IMR-90 (cell line): ENCODE measurements at regions not wholly inside any gene's neighbourhood (a gene's known extent, or its start where the extent isn't known, plus 50 kb on each side); places are given as distances from the start of the nearest gene placed in this dataset.

ENCODE experiments used
- ATAC-seq: fragments of 200-7000 bp; cut with Tn5 transposase; 2 replicates; pipeline ENCODE4 v1.9.1; 2020; ENCODE audit warnings: low read depth, mild to moderate bottlenecking, moderate library complexity
- BruUV-seq: library from RNA; stranded (reverse); fragments of 400-500 nt; replicated peaks from 2 replicates; lab custom pipeline; 2021; lab: Mats Ljungman, UMichigan
- CTCF ChIA-PET: fragments of 300-600 bp; formaldehyde crosslinking; extraction: SDS; loops from one replicate; lab custom pipeline; 2021; ENCODE audit warnings: antibody characterized with exemption; lab: Yijun Ruan, JAX
- POLR2A ChIA-PET: fragments of 300-600 bp; sonication (Branson Sonifier 250); formaldehyde crosslinking; loops from one replicate; lab custom pipeline; 2022; ENCODE audit warnings: antibody characterized with exemption; ENCODE audit not compliant: unreplicated experiment; lab: Charles Lee
- DNase-seq: peaks from one replicate; pipeline ENCODE4 v3.0.0; 2013
- H2AFZ ChIP-seq: replicated peaks from 2 replicates; pipeline ENCODE3; 2013; ENCODE audit warnings: low read length, mild to moderate bottlenecking; ENCODE audit not compliant: poor library complexity
- H2AK5ac ChIP-seq: 2 replicates; pipeline ENCODE4 v1.6.1; 2013; ENCODE audit warnings: low read depth, low read length, inconsistent platforms
- H2AK9ac ChIP-seq: replicated peaks from 2 replicates; pipeline ENCODE3; 2013; ENCODE audit warnings: mild to moderate bottlenecking, low read depth, low read length, moderate library complexity; ENCODE audit not compliant: poor library complexity
- H2BK120ac ChIP-seq: 2 replicates; pipeline ENCODE4 v1.6.1; 2013; ENCODE audit warnings: low read depth, low read length, inconsistent platforms
- H2BK15ac ChIP-seq: 3 replicates; pipeline ENCODE4 v1.6.1; 2013; ENCODE audit warnings: low read depth, low read length, inconsistent platforms
- H2BK20ac ChIP-seq: 2 replicates; pipeline ENCODE4 v1.6.1; 2013; ENCODE audit warnings: low read depth, mild to moderate bottlenecking, inconsistent platforms, low read length, moderate library complexity
- H2BK5ac ChIP-seq: 2 replicates; pipeline ENCODE4 v1.6.1; 2013; ENCODE audit warnings: mild to moderate bottlenecking, low read depth, low read length, inconsistent platforms; ENCODE audit not compliant: poor library complexity, severe bottlenecking
- H3K14ac ChIP-seq: replicated peaks from 2 replicates; pipeline ENCODE4 v1.6.1; 2013; ENCODE audit warnings: low read depth, low read length, inconsistent platforms
- H3K18ac ChIP-seq: 2 replicates; pipeline ENCODE4 v1.6.1; 2013; ENCODE audit warnings: low read depth, low read length, control low read depth
- H3K23ac ChIP-seq: 2 replicates; pipeline ENCODE4 v1.6.1; 2013; ENCODE audit warnings: low read depth, low read length, inconsistent platforms
- H3K27ac ChIP-seq: 2 replicates; pipeline ENCODE4 v1.5.1; 2013; ENCODE audit warnings: mild to moderate bottlenecking, control low read depth, low read length; ENCODE audit not compliant: insufficient read depth
- H3K27me3 ChIP-seq: 2 replicates; pipeline ENCODE4 v1.6.1; 2013; ENCODE audit warnings: low read length; ENCODE audit not compliant: control insufficient read depth, insufficient read depth
- H3K36me3 ChIP-seq: 2 replicates; pipeline ENCODE4 v1.6.1; 2013; ENCODE audit warnings: low read length, mixed read lengths; ENCODE audit not compliant: control insufficient read depth, insufficient read depth
- H3K4ac ChIP-seq: 2 replicates; pipeline ENCODE4 v1.6.1; 2013; ENCODE audit warnings: low read depth, low read length, inconsistent platforms
- H3K4me1 ChIP-seq: 2 replicates; pipeline ENCODE4 v1.6.1; 2013; ENCODE audit warnings: low read length, mixed read lengths; ENCODE audit not compliant: control insufficient read depth, insufficient read depth
- H3K4me2 ChIP-seq: 2 replicates; pipeline ENCODE4 v1.6.1; 2013; ENCODE audit warnings: low read depth, mild to moderate bottlenecking, control low read depth, low read length, moderate library complexity
- H3K4me3 ChIP-seq: 2 replicates; pipeline ENCODE4 v1.5.1; 2013; ENCODE audit warnings: low read depth, mild to moderate bottlenecking, control low read depth, low read length, moderate library complexity; ENCODE audit not compliant: insufficient read depth
- H3K56ac ChIP-seq: 2 replicates; pipeline ENCODE4 v1.6.1; 2013; ENCODE audit warnings: low read length, inconsistent platforms; ENCODE audit not compliant: insufficient read depth; ENCODE audit errors: extremely low read depth
- H3K79me1 ChIP-seq, 2 experiments: 2 replicates each; pipeline ENCODE4 v1.6.1; 2013; ENCODE audit warnings: low read length in 2 of 2, inconsistent platforms in 1 of 2, low read depth in 1 of 2
- H3K9ac ChIP-seq: 2 replicates; pipeline ENCODE4 v1.6.1; 2013; ENCODE audit warnings: low read depth, low read length, control low read depth
- H3K9me1 ChIP-seq: 2 replicates; pipeline ENCODE4 v1.6.1; 2013; ENCODE audit warnings: low read length, inconsistent platforms; ENCODE audit not compliant: insufficient read depth
- H3K9me3 ChIP-seq: 2 replicates; pipeline ENCODE4 v1.6.1; 2013; ENCODE audit warnings: low read length; ENCODE audit not compliant: control insufficient read depth, insufficient read depth
- H4K20me1 ChIP-seq: 2 replicates; pipeline ENCODE4 v1.6.1; 2013; ENCODE audit warnings: low read length, inconsistent platforms; ENCODE audit not compliant: insufficient read depth
- H4K5ac ChIP-seq: 2 replicates; pipeline ENCODE4 v1.6.1; 2013; ENCODE audit warnings: mild to moderate bottlenecking, low read depth, low read length, control low read depth
- H4K8ac ChIP-seq, 2 experiments: 2 replicates each; pipeline ENCODE4 v1.6.1; 2013; ENCODE audit warnings: low read depth in 2 of 2, low read length in 2 of 2, control low read depth in 1 of 2, inconsistent platforms in 1 of 2
- H4K91ac ChIP-seq: 2 replicates; pipeline ENCODE4 v1.6.1; 2013; ENCODE audit warnings: low read depth, low read length, inconsistent platforms; ENCODE audit not compliant: insufficient read depth
- CEBPB ChIP-seq: IDR thresholded peaks from 2 replicates; pipeline ENCODE4 v1.6.1; 2012; ENCODE audit warnings: low read depth, low read length, improper control_type of control experiment
- CHD1 ChIP-seq: IDR thresholded peaks from 2 replicates; pipeline ENCODE4 v1.6.1; 2012; ENCODE audit warnings: low read depth, low read length, improper control_type of control experiment
- CTCF ChIP-seq: conservative IDR thresholded peaks from 2 replicates; pipeline ENCODE4 v1.5.1; 2012; ENCODE audit warnings: mild to moderate bottlenecking, low read depth, low read length, improper control_type of control experiment
- ELK1 ChIP-seq: fragments of 150-350 bp; IDR thresholded peaks from 2 replicates; pipeline ENCODE4 v1.6.1; 2016; ENCODE audit warnings: low read depth, mild to moderate bottlenecking, low read length, moderate library complexity, borderline replicate concordance
- FOS ChIP-seq: fragments of 150-350 bp; IDR thresholded peaks from 2 replicates; pipeline ENCODE4 v1.6.1; 2016; ENCODE audit warnings: low read depth, low read length
- MAZ ChIP-seq: IDR thresholded peaks from 2 replicates; pipeline ENCODE4 v1.6.1; 2012; ENCODE audit warnings: low read depth, mild to moderate bottlenecking, low read length, improper control_type of control experiment, moderate library complexity, borderline replicate concordance
- NFE2L2 ChIP-seq: fragments of 150-350 bp; IDR thresholded peaks from 2 replicates; pipeline ENCODE4 v1.6.1; 2016; ENCODE audit warnings: low read depth, mild to moderate bottlenecking, low read length
- RCOR1 ChIP-seq: IDR thresholded peaks from 2 replicates; pipeline ENCODE4 v1.6.1; 2012; ENCODE audit warnings: mild to moderate bottlenecking, low read length, improper control_type of control experiment; ENCODE audit not compliant: insufficient replicate concordance
- RFX5 ChIP-seq: IDR thresholded peaks from 2 replicates; pipeline ENCODE4 v1.8.0; 2012; ENCODE audit warnings: low read depth, mild to moderate bottlenecking, low read length, moderate library complexity
- SMC3 ChIP-seq: fragments of 150-350 bp; IDR thresholded peaks from 2 replicates; pipeline ENCODE4 v1.6.1; 2016; ENCODE audit warnings: low read depth, mild to moderate bottlenecking, antibody characterized with exemption, low read length, moderate library complexity
- USF2 ChIP-seq: fragments of 150-350 bp; IDR thresholded peaks from 2 replicates; pipeline ENCODE4 v1.6.1; 2017; ENCODE audit warnings: mild to moderate bottlenecking, antibody characterized with exemption, low read length, low read depth
- WGBS, 2 experiments: methylation state at CpG; one replicate each; pipeline versions ENCODE4 v1.1.5 to v1.1.7; 2013; ENCODE audit warnings: missing lambda C conversion rate in 2 of 2; ENCODE audit not compliant: insufficient read length in 1 of 2; ENCODE audit errors: extremely low coverage in 2 of 2; 5-methylcytosine and 5-hydroxymethylcytosine counted together
- dilution Hi-C: fragments of 300-500 bp; cut with HindIII; formaldehyde crosslinking; loops from one replicate; pipeline ENCODE4 v1.14.3; 2018; ENCODE audit warnings: low sequenced_read_pairs; ENCODE audit not compliant: unreplicated experiment
- in situ Hi-C: fragments of 300-500 bp; cut with MboI; formaldehyde crosslinking; loops from 3 replicates; pipeline ENCODE4 v1.14.3; 2019; ENCODE audit warnings: low sequenced_read_pairs, inconsistent platforms, mixed read lengths
- intact Hi-C: fragments of 100-400 bp; cut with micrococcal nuclease; formaldehyde crosslinking; loops from 2 replicates; pipeline ENCODE4 v1.10.0; 2022

- Histone ChIP-seq H4K91ac (no peak overlapping the region), H2BK120ac (no peak overlapping the region), H3K27me3 (no peaks in the 10 kb centered on the region; the same call in 1 of the 2 replicates), H2AK5ac (no peak overlapping the region; the same call in 1 of the 2 replicates), H3K36me3 (no peaks in the 10 kb centered on the region), H3K9me3 (no peaks in the 10 kb centered on the region), H3K4me1 (peaks cover 6% of the 10 kb centered on the region; the same call in 1 of the 2 replicates), H2BK20ac (0 out of 2 replicates have a peak overlapping the region, but pooled peaks have one; percentile 11), H3K23ac (no peak overlapping the region), H3K4me3 (no peak overlapping the region), H4K5ac (no peak overlapping the region), H3K4ac (no peak overlapping the region), H3K56ac (no peak overlapping the region), H2AK9ac (no peak overlapping the region), H3K18ac (no peak overlapping the region), H4K8ac (no peak overlapping the region), H3K9me1 (no peaks in the 10 kb centered on the region; the same call in 1 of the 2 replicates), H3K9ac (no peak overlapping the region), H3K4me2 (no peak overlapping the region), H2BK15ac (no peak overlapping the region), H2BK5ac (no peak overlapping the region), H4K20me1 (no peaks in the 10 kb centered on the region), H3K14ac (no peak overlapping the region), H3K79me1 (no peaks in the 10 kb centered on the region), H3K27ac (no peak overlapping the region), H2AFZ (no peak overlapping the region)
- ChIA-PET CTCF (interaction anchor here (0.6 to 1.6 kb wide), 4 partner anchors 13 to 471 kb away, joined by 3 to 4 read pairs (median 4); no protein-coding TSS in a partner anchor), POLR2A (no interaction called here)
- TF ChIP-seq RFX5 (no peak), USF2 (no peak), SMC3 (no peak), MAZ (no peak), ELK1 (no peak), NFE2L2 (no peak), CEBPB (no peak), RCOR1 (no peak), CHD1 (no peak), FOS (no peak), CTCF (no peak)
- in situ Hi-C loops (loop anchor here (10.0 to 25.0 kb wide), 2 partner anchors 468 to 805 kb away; no protein-coding TSS in a partner anchor), dilution Hi-C loops (no loop called here), intact Hi-C loops (loop anchor here (10.0 kb wide), 2 partner anchors 508 to 638 kb away; partner anchors contain the start of genes COX7A2L and KCNG3)
- no peak for DNase-seq
- WGBS, 2 experiments: no CpG with 5 or more reads among the region's 1 CpG
- BruUV-seq: no TSS peak
- no peak for ATAC-seq
Observed at GRCh38 chr2:41856946-41857345, 190.9 kb upstream of the PKDCC start.
